ENCODE measurements at regions not wholly inside any gene's neighbourhood (a gene's known extent, or its start where the extent isn't known, plus 50 kb on each side); places are given as distances from the start of the nearest gene placed in this dataset.
"Not testable (repeated sequence)": the region's sequence is repeated elsewhere in the genome, so short reads cannot be mapped to it uniquely, and the experiment has no call there.

DNA sequence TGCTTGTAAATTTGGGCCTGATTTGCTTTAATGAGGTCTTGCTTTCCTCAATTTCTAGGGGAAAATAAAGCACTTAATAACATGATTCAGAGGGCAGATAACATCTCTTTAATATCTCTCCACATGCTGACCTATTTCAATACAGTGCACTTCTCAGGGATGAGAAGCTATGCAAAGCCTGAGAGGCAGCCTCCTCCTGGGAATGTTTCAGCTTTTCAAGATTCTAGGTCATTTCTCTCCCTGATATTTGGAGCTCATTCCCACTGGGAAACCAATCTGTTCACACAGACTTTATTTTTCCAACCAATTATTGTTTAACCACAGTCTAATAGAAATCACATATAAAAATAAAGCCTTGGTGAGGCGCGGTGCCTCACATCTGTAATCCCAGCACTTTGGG lies 67.0 kb upstream of the LSAMP start:
- no peaks in the 10 kb centered on the region for H3K36me3 Mint-ChIP-seq (ENCODE audit: low read depth)
- CTCF ChIA-PET: no interaction called here
- H3K27ac Mint-ChIP-seq: no peak overlapping the region
- intact Hi-C loops (cut with micrococcal nuclease): no loop called here
- no peaks in the 10 kb centered on the region for H3K27me3 Mint-ChIP-seq (ENCODE audit: low read depth)
- no peak overlapping the region for H3K4me3 Mint-ChIP-seq
- no peaks in the 10 kb centered on the region for H3K9me3 Mint-ChIP-seq
- no peaks in the 10 kb centered on the region for H3K4me1 Mint-ChIP-seq (ENCODE audit: low read depth)
- DNase-seq: no peak

DNA sequence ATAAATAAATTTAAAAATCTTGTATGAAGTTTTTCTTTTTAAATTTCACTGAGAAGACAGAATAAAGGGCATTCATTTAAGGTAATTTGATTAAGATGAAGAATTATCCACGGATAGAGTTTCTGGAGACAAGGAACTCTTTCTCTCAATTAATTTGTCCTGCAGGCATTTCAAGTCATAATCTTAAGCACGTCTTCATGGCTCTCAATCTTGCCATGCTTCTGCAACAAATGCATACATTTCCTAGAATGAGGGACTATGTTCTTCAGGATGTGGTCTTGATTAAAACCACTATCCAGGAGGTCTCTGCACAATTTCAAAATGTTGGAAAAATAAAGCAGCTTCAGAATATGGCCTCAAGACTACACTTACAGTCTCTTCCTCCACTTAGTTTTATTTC lies 67.6 kb upstream of the LSAMP start:
- H3K27ac Mint-ChIP-seq: no peak overlapping the region
- no peaks in the 10 kb centered on the region for H3K27me3 Mint-ChIP-seq (ENCODE audit: low read depth)
- no peak for DNase-seq
- H3K9me3 Mint-ChIP-seq: no peaks in the 10 kb centered on the region
- no peaks in the 10 kb centered on the region for H3K4me1 Mint-ChIP-seq (ENCODE audit: low read depth)
- H3K36me3 Mint-ChIP-seq (ENCODE audit: low read depth): no peaks in the 10 kb centered on the region
- intact Hi-C loops (cut with micrococcal nuclease): no loop called here
- CTCF ChIA-PET: no interaction called here
- H3K4me3 Mint-ChIP-seq: no peak overlapping the region

DNA sequence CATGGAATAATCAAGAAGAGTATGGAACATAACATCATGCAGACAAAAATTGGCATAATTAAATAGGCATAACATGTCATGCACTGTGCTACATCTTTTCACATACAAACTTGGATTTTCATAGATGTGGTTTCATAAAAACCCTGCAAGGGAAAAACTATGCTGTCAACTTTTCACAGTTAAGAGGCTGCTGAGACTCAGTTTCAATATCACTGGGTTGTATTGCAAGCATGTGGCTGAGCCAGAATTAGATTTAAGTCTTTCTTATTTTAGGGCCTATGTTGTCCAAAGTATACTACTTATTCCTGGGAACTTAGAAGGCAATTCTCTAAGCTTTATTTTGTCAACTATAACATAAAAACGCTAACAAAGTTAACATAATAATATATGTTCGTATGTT lies 70.7 kb upstream of the LSAMP start:
- no peak overlapping the region for H3K27ac Mint-ChIP-seq
- intact Hi-C loops (cut with micrococcal nuclease): no loop called here
- no peak overlapping the region for H3K4me3 Mint-ChIP-seq
- H3K36me3 Mint-ChIP-seq (ENCODE audit: low read depth): no peaks in the 10 kb centered on the region
- no peaks in the 10 kb centered on the region for H3K9me3 Mint-ChIP-seq
- H3K27me3 Mint-ChIP-seq (ENCODE audit: low read depth): no peaks in the 10 kb centered on the region
- CTCF ChIA-PET: no interaction called here
- no peaks in the 10 kb centered on the region for H3K4me1 Mint-ChIP-seq (ENCODE audit: low read depth)
- no peak for DNase-seq

DNA sequence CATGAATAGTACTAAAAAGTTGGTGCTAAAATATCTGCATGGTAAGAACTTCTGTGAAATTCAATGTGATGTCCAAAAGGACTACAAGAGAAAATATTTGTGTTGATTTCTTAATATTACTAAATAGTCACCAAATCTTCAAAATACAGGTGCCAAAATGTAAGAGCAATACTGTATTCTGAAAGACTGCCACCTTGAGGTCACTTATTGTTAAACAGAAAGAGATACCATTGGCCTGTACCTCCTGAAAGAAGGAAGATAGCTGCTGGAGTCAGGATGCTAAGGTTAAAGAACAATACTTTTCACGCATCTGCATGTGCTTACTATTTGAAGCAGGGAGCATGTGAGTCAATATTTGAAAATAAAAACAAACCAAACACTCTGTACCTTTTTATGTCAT lies 72.0 kb upstream of the LSAMP start:
- intact Hi-C loops (cut with micrococcal nuclease): no loop called here
- no peak for DNase-seq
- H3K4me1 Mint-ChIP-seq (ENCODE audit: low read depth): no peaks in the 10 kb centered on the region
- no peak overlapping the region for H3K4me3 Mint-ChIP-seq
- no peak overlapping the region for H3K27ac Mint-ChIP-seq
- CTCF ChIA-PET: interaction anchor here (0.6 kb wide), 1 partner anchor 808 kb away, joined by 3 read pairs; no protein-coding TSS in a partner anchor
- no peaks in the 10 kb centered on the region for H3K9me3 Mint-ChIP-seq
- no peaks in the 10 kb centered on the region for H3K27me3 Mint-ChIP-seq (ENCODE audit: low read depth)
- no peaks in the 10 kb centered on the region for H3K36me3 Mint-ChIP-seq (ENCODE audit: low read depth)

DNA sequence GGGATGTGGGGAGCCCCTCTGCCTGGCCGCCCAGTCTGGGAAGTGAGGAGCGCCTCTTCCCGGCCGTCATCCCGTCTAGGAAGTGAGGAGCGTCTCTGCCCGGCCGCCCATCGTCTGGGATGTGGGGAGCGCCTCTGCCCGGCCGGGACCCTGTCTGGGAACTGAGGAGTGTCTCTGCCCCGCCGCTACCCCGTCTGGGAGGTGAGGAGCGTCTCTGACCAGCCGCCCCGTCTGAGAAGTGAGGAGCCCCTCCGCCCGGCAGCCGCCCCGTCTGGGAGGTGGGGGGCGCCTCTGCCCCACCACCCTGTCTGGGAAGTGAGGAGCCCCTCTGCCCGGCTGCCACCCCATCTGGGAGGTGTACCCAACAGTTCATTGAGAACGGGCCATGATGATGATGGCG lies 73.8 kb upstream of the LSAMP start:
- intact Hi-C loops (cut with micrococcal nuclease); H3K4me1 Mint-ChIP-seq (ENCODE audit: low read depth); DNase-seq; CTCF ChIA-PET; H3K9me3 Mint-ChIP-seq; H3K36me3 Mint-ChIP-seq (ENCODE audit: low read depth); H3K27me3 Mint-ChIP-seq (ENCODE audit: low read depth); H3K27ac Mint-ChIP-seq; H3K4me3 Mint-ChIP-seq: not testable (repeated sequence)

DNA sequence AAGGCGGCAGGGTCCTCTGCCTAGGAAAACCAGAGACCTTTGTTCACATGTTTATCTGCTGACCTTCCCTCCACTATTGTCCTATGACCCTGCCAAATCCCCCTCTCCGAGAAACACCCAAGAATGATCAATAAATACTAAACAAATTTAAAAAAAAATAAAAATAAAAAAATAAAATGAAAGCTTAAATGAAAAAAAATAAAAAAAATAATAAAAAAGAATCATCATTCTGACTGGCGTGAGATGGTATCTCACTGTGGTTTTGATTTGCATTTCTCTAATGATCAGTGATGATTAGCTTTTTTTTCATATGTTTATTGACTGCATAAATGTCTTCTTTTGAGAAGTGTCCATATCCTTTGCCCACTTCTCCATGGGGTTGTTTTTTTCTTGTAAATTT lies 74.5 kb upstream of the LSAMP start:
- H3K4me1 Mint-ChIP-seq (ENCODE audit: low read depth); CTCF ChIA-PET; intact Hi-C loops (cut with micrococcal nuclease); H3K36me3 Mint-ChIP-seq (ENCODE audit: low read depth); H3K27ac Mint-ChIP-seq; DNase-seq; H3K4me3 Mint-ChIP-seq; H3K9me3 Mint-ChIP-seq; H3K27me3 Mint-ChIP-seq (ENCODE audit: low read depth): not testable (repeated sequence)

DNA sequence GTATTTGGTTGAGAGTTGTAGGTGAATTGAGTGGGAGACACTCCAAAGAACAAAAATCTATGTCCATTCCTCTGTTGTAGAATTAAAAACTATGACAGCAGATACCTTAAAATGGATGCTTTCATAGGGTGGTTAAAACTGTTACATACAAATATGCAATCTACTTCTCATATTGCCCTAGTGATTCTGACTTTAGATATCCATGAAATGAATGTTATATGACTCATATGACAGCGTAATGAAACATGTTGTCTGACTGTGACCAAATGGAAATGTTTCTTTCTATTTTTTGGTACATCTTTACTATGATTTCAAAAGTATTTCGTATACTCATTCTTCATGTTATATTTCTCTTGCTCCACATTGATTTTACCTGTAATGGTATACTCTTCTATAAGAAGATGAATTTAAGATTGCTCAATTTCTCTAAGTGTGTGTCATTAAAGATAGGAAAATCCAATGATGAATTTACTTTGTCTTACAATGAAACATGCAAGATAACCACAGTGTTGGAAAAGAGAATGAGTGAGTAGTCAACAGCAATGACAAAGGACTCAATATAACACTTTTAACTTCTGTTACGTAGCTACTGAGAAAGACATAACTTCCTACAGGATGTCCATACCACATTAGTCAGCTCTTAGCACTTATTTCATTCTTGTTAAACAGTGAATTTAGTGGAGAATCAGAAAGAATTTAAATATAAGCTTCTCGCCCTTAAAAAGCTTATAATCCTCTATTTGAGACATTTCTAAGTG lies 79.3 kb upstream of the LSAMP start:
- H3K36me3 Mint-ChIP-seq (ENCODE audit: low read depth): no peaks in the 10 kb centered on the region
- CTCF ChIA-PET: no interaction called here

DNA sequence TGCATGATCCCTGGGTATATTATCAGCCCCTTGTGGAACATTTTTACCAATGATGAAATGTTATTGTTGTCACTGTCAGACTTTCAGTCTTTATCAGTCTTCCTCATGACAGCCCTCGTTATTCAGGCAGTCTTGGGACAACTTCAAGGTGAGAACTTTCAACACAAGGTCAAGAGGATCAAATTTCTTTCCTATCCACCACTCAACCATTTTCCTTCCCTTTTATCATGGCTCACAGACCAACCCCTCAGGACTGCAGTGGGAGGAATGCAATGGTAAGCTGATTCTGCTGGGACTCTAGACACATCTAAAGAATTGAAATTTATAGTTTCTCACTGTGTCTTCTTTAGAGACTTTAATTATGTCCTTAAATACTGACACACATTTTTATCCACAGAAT lies 107.0 kb upstream of the LSAMP start:
- CTCF ChIA-PET: no interaction called here

More for the DNA sequence above, 79.3 kb upstream of the LSAMP start:
- Mint-ChIP-seq H3K27me3 (ENCODE audit: low read depth) (no peaks in the 10 kb centered on the region), H3K4me3 (no peak overlapping the region), H3K27ac (no peak overlapping the region), H3K9me3 (peaks cover 7% of the 10 kb centered on the region), H3K4me1 (ENCODE audit: low read depth) (no peaks in the 10 kb centered on the region)
- intact Hi-C loops (cut with micrococcal nuclease): no loop called here
- DNase-seq: no peak

DNA sequence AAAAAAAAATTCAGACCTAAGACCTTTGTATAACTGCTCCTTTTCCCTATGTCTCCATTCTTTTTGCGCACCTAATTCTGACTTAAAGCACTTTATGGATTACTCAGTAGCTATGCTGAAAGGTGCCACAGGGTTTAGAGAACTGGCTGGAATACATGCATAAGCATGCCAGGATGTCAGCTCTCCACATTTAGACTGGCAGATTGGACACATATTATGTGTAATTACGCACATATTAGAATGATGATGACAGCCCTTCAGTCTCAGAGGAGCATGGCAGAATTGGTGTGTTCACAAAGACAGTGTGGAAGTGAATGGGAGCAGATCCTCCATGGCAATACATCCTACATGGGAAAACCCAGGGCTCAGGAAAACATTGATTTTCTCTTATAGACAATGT lies 108.1 kb upstream of the LSAMP start:
- no peaks in the 10 kb centered on the region for H3K4me1 Mint-ChIP-seq (ENCODE audit: low read depth)
- DNase-seq: no peak
- intact Hi-C loops (cut with micrococcal nuclease): no loop called here
- no peaks in the 10 kb centered on the region for H3K36me3 Mint-ChIP-seq (ENCODE audit: low read depth)
- no peaks in the 10 kb centered on the region for H3K27me3 Mint-ChIP-seq (ENCODE audit: low read depth)
- H3K4me3 Mint-ChIP-seq: no peak overlapping the region
- no peak overlapping the region for H3K27ac Mint-ChIP-seq
- CTCF ChIA-PET: no interaction called here
- H3K9me3 Mint-ChIP-seq: peaks cover 4% of the 10 kb centered on the region

More for the DNA sequence above, 107.0 kb upstream of the LSAMP start:
- intact Hi-C loops (cut with micrococcal nuclease): no loop called here
- Mint-ChIP-seq H3K27ac (no peak overlapping the region), H3K4me1 (ENCODE audit: low read depth) (no peaks in the 10 kb centered on the region), H3K4me3 (no peak overlapping the region), H3K36me3 (ENCODE audit: low read depth) (no peaks in the 10 kb centered on the region), H3K9me3 (peaks cover 4% of the 10 kb centered on the region), H3K27me3 (ENCODE audit: low read depth) (no peaks in the 10 kb centered on the region)
- DNase-seq: no peak

DNA sequence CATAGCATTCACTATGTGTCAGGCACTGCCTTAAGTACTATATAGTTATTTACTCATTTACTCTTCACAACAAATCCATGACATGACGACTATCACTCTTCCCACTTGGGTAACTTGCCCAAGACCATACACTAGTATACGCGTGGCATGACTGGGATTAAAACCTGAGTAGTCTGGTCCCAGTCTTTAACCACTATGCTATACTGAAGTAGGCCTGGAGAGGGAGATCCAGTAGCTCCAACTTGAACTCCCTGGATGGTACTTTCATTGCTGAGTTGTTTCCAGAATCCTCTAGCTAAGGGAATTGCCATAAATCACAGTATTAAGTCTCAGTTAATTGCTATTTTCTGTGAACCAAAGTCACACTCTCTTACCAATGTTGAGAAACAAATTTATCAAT lies 116.2 kb upstream of the LSAMP start:
- no peaks in the 10 kb centered on the region for H3K36me3 Mint-ChIP-seq (ENCODE audit: low read depth)
- H3K27me3 Mint-ChIP-seq (ENCODE audit: low read depth): no peaks in the 10 kb centered on the region
- H3K27ac Mint-ChIP-seq: no peak overlapping the region
- DNase-seq: no peak
- CTCF ChIA-PET: no interaction called here
- H3K4me3 Mint-ChIP-seq: no peak overlapping the region
- H3K4me1 Mint-ChIP-seq (ENCODE audit: low read depth): no peaks in the 10 kb centered on the region
- peaks cover 6% of the 10 kb centered on the region for H3K9me3 Mint-ChIP-seq
- intact Hi-C loops (cut with micrococcal nuclease): no loop called here

DNA sequence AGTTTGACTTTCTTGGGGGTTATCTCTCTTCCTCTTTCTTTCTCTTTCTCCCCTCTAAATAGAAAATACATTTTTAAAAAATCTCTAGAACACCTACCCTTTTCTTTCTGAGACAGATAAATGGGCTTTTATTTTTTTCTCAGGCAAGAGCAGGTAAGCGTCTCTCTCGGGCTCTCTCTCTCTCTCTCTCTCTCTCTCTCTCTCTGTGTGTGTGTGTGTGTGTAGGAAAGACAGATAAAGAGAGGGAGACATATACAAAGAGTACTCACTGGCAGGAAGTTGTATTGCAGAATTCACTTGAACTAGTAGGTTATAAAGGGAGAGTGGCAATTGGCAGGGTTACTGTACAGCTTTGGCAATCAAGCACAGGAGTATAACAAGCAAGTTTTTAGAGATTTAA lies 118.1 kb upstream of the LSAMP start:
- Mint-ChIP-seq H3K4me3 (no peak overlapping the region), H3K36me3 (ENCODE audit: low read depth) (no peaks in the 10 kb centered on the region), H3K9me3 (peaks cover 8% of the 10 kb centered on the region), H3K27ac (no peak overlapping the region), H3K27me3 (ENCODE audit: low read depth) (no peaks in the 10 kb centered on the region), H3K4me1 (ENCODE audit: low read depth) (no peaks in the 10 kb centered on the region)
- CTCF ChIA-PET: no interaction called here
- intact Hi-C loops (cut with micrococcal nuclease): no loop called here
- DNase-seq: no peak

DNA sequence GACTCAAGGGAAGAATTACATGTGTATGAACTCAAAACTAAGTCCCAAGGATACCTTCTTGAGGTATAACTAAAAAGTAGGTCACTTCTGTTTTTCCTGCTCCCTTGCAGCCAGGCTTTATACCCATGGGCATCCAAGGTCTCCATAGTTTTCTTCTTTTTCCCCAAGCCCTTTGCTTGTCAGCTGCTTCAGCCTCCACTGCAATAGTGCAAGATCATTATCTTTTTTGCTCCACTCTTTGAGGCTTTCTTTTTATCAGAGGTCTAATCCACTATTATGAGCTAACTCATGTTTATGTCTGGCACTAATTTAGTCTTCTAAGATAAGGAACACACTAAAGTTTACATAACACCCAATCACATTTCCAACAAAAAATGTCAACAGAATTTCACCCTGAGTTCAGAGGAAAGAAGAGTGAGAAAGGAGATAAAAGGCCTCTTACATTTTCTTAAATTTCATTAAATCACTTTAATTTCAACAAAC lies 121.2 kb upstream of the LSAMP start:
- CTCF ChIA-PET: no interaction called here
- H3K27ac Mint-ChIP-seq: no peak overlapping the region
- no peaks in the 10 kb centered on the region for H3K4me1 Mint-ChIP-seq (ENCODE audit: low read depth)
- intact Hi-C loops (cut with micrococcal nuclease): no loop called here
- H3K36me3 Mint-ChIP-seq (ENCODE audit: low read depth): no peaks in the 10 kb centered on the region
- H3K4me3 Mint-ChIP-seq: no peak overlapping the region
- no peak for DNase-seq
- peaks cover 5% of the 10 kb centered on the region for H3K9me3 Mint-ChIP-seq
- no peaks in the 10 kb centered on the region for H3K27me3 Mint-ChIP-seq (ENCODE audit: low read depth)

DNA sequence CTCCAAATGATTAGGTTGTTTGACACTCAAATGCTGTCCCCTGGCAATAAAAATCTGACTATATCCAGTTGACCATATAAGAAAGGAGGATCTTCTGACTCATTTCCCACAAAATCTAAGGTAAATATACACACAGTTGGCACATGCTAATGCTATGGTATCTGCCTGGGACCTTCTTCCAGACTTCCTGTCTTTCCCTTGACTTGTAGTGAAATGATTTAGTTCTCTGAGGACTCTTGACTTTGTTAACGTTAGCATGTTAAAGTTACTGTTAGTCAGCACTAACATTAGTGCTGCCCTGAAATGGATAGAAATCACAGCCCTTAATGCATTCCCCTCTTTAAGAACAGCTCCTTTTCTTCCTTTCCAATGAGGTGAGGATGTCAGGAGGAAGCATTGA lies 124.3 kb upstream of the LSAMP start:
- CTCF ChIA-PET: interaction anchor here (0.5 kb wide), 1 partner anchor 946 kb away, joined by 3 read pairs; the partner anchor contains the start of gene GAP43
- Mint-ChIP-seq H3K36me3 (ENCODE audit: low read depth) (no peaks in the 10 kb centered on the region), H3K4me1 (ENCODE audit: low read depth) (no peaks in the 10 kb centered on the region), H3K9me3 (peaks cover 2% of the 10 kb centered on the region), H3K27ac (no peak overlapping the region), H3K27me3 (ENCODE audit: low read depth) (no peaks in the 10 kb centered on the region), H3K4me3 (no peak overlapping the region)
- DNase-seq: no peak
- intact Hi-C loops (cut with micrococcal nuclease): no loop called here
